ENCODE measurements at regions not wholly inside any gene's neighbourhood (a gene's known extent, or its start where the extent isn't known, plus 50 kb on each side); places are given as distances from the start of the nearest gene placed in this dataset.
A peak's percentile ranks its signal among the peaks of the same experiment; 100 is the strongest.

DNA sequence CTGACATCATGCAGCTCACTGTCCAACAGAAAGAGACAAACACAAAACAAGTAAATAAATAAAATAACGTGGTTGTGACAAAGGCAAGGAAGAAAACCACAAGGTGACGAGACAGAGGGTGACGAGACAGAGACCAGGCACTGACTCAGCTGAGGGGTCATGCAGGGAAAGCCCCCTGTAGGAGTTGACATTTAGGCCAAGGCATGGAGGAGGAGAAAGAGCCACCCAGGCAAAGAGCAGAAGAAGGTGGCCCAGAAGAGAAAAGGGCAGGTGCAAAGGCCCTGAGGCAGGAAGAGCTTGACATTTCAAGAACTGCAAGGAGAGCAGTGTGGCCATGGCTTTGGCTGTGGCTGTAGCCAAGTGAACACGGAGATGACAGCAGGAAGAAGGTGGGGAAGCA, 65.1 kb upstream of the ID3 start:
- DNase-seq (ENCODE audit: low read depth): no peak
- TF ChIP-seq, protein P1, sequence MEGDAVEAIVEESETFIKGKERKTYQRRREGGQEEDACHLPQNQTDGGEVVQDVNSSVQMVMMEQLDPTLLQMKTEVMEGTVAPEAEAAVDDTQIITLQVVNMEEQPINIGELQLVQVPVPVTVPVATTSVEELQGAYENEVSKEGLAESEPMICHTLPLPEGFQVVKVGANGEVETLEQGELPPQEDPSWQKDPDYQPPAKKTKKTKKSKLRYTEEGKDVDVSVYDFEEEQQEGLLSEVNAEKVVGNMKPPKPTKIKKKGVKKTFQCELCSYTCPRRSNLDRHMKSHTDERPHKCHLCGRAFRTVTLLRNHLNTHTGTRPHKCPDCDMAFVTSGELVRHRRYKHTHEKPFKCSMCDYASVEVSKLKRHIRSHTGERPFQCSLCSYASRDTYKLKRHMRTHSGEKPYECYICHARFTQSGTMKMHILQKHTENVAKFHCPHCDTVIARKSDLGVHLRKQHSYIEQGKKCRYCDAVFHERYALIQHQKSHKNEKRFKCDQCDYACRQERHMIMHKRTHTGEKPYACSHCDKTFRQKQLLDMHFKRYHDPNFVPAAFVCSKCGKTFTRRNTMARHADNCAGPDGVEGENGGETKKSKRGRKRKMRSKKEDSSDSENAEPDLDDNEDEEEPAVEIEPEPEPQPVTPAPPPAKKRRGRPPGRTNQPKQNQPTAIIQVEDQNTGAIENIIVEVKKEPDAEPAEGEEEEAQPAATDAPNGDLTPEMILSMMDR (IDR thresholded peaks at IDR 0.05; ENCODE audit: insufficient read depth, low read depth, low read length, missing control alignments): no peak
- no peak overlapping the region for H3K4me3 ChIP-seq (ENCODE audit: low read length)

DNA sequence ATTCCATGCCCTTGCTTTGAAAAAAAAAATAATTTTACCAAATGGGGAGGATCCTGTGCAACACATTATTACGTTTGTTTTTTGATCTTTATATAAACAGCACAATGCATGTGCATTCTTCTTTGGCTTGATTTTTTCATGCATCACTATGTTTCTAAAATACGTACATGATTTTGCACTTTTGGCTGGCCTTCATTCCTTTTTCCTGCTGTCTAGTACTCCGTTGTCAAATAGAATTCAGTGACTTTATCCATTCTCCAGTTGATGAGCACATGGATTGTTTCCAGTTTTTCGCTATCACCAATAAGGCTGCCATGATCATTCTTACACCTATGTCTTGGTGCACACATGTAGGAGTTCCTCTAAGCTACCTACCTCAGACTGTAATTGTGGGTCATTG, 63.0 kb upstream of the ID3 start:
- TF ChIP-seq, protein P1 (IDR thresholded peaks at IDR 0.05; ENCODE audit: insufficient read depth, low read depth, low read length, missing control alignments): no peak
- no peak overlapping the region for H3K4me3 ChIP-seq (ENCODE audit: low read length)
- no peak for DNase-seq (ENCODE audit: low read depth)

DNA sequence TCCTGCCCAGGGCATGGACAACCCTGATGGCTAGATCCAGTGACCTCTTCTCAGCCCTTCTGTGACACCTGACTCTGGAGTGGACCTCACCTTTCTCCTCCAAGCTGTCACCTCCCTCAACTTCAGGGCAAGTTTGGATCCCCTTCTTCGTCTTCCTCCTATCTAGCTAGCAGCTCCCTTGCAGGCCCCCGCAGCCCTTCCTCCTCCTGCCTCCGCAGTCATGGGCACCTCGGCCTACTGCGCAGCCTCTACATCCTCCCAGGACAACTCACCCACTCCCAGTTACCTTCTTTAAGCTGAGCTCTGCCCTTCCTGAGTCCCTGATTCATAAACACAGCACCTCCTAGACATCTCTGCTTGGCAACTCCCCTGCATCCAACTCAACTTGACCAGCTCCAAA, 61.3 kb upstream of the ID3 start:
- no peak overlapping the region for H3K4me3 ChIP-seq (ENCODE audit: low read length)
- TF ChIP-seq, protein P1 (IDR thresholded peaks at IDR 0.05; ENCODE audit: insufficient read depth, low read depth, low read length, missing control alignments): no peak
- no peak for DNase-seq (ENCODE audit: low read depth)

DNA sequence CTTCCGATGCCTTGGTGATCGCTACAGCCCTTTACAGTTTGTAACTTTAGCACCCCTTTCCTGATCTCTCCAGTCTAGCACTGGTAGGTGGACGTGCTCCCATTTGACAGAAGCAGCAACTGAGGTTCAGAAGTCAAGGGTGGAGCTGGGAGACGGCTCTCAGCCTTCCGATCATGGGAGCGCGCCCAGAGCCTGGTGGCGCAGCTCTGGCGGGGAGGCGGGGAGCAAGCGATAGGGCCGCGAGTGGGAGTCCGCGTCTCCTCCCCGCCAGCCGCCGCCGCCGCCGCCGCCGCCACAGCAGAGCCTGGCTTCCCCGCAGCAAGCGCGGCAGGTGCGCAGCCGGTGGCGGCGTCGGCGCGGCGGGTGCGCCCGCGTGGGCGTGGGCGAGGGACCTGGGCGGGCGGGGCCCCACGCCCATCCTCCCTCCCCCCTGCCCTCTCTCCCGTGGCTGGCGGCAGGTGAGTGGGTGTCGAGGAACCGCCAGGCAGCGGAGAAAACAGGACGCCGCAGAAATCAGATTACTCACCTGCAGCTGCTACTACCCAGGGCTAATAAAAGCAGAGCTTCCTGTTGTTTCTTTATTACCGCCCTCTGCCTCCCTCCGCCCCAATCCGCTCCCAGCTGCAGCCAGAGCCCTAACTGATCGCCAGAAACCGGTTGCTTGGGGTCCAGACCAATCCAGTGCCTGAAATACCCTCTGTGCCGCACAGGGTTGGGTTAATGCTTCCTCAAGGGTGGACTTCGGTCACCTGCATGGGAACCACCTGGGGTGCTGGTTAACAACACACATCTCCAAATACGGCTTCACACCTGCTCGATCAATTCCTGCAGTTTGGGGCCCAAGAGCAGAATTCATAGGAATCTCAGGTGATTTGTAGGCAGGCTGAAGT, 60.2 kb upstream of the ID3 start:
- H3K4me3 ChIP-seq (ENCODE audit: low read length): peak overlapping the region; percentile 32
- peak; percentile 78 for DNase-seq (ENCODE audit: low read depth)
- TF ChIP-seq, protein P1 (IDR thresholded peaks at IDR 0.05; ENCODE audit: insufficient read depth, low read depth, low read length, missing control alignments): no peak

DNA sequence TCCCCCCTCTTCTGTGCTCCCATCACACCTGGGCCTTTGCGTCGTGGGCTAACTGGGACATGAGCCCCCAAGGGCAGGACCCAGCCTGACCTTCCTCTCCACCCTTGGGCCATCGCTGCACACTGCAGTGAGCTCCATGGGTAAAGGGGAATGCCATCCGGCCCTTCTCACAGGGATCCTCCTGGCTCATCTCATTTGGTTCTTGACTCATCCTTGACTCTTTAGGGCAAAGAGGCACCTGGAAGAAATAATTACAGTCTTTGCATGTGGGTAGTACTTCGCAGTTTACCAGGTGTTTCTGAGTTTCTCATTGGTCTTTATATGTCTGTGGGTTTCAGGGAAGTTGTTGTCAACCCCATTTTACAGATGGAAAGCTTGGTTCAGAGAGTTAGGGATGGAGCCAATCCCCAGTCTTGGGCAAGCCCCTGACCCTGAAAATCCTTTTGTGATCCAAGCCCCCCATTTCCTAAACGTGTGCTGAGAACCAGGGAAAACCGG, 59.3 kb upstream of the ID3 start:
- peak; percentile 18 for DNase-seq (ENCODE audit: low read depth)
- H3K4me3 ChIP-seq (ENCODE audit: low read length): no peak overlapping the region
- TF ChIP-seq, protein P1 (IDR thresholded peaks at IDR 0.05; ENCODE audit: insufficient read depth, low read depth, low read length, missing control alignments): no peak

DNA sequence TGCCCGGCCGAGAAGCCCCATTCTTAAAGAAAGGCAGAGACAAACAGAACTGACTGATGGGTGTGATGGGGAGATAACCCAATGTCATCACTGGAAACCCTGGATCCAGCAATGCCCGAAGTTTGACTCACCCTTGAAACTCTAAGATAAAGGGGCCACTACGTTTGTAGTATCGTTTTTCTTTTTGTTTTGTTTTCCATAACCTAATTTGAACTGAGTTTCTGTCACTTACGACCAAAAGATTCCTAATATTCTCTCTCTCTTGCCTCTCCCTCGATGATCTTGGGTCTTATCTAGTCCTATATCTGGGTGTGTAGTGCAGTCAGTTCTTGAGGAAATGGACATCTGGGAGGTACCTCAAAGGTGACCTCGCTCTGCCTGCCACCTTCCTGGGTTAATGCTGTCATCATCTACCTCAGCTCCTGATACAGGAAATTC, 57.8 kb upstream of the ID3 start:
- H3K4me3 ChIP-seq (ENCODE audit: low read length): no peak overlapping the region
- TF ChIP-seq, protein P1 (IDR thresholded peaks at IDR 0.05; ENCODE audit: insufficient read depth, low read depth, low read length, missing control alignments): no peak
- DNase-seq (ENCODE audit: low read depth): no peak
